Sigmoid colon (tissue), 6 donors: ENCODE measurements at regions not wholly inside any gene's neighbourhood (a gene's known extent, or its start where the extent isn't known, plus 50 kb on each side); places are given as distances from the start of the nearest gene placed in this dataset.

Source experiments
- DNase-seq: peaks from one replicate; pipeline ENCODE4 v3.0.0-alpha.2; 2019
- H3K27ac ChIP-seq, 4 donors: fragments of 200-600 bp; sonication (generic); one replicate each; pipeline ENCODE4 v1.5.1; 2016 to 2019; ENCODE audit warnings: mild to moderate bottlenecking in 1 of 4
- H3K27me3 ChIP-seq, 3 donors: fragments of 200-600 bp; sonication (generic); one replicate each; pipeline ENCODE4 v1.5.1; 2019; ENCODE audit warnings: mild to moderate bottlenecking in 1 of 3
- H3K36me3 ChIP-seq, 4 donors: fragments of 200-600 bp; sonication (generic); one replicate each; pipeline ENCODE4 v1.5.1; 2016 to 2019
- H3K4me1 ChIP-seq, 4 donors: fragments of 200-600 bp; sonication (generic); one replicate each; pipeline ENCODE4 v1.5.1; 2017 to 2019
- H3K4me3 ChIP-seq, 4 donors: fragments of 200-600 bp; sonication (generic); one replicate each; pipeline ENCODE4 v1.5.1; 2017 to 2019; ENCODE audit warnings: mild to moderate bottlenecking in 2 of 4, moderate library complexity in 1 of 4
- H3K9me3 ChIP-seq, 4 donors: fragments of 200-600 bp in 3 of 4; sonication (generic) in 3 of 4; one replicate each; pipeline versions ENCODE4 v1.5.1 to v1.6.1; 2013 to 2019
- EP300 ChIP-seq, 4 donors: sonication (generic); formaldehyde crosslinking; IDR thresholded peaks; one replicate each; pipeline ENCODE4 v1.6.1; 2017; ENCODE audit warnings: antibody characterized with exemption in 4 of 4
- POLR2A ChIP-seq, 2 donors: fragments of 450-650 bp; IDR thresholded peaks; one replicate each; pipeline ENCODE4 v1.6.1; 2016; ENCODE audit warnings: antibody characterized with exemption in 2 of 2, mild to moderate bottlenecking in 2 of 2, moderate library complexity in 2 of 2
- POLR2AphosphoS5 ChIP-seq, 4 donors: sonication (generic); formaldehyde crosslinking; IDR thresholded peaks; one replicate each; pipeline ENCODE4 v1.6.1; 2017; ENCODE audit warnings: antibody characterized with exemption in 4 of 4
- WGBS, 2 donors: extraction: QIAGEN DNeasy Blood & Tissue Kit; methylation state at CpG; one replicate each; pipeline ENCODE4 v1.1.7; 2013; 5-methylcytosine and 5-hydroxymethylcytosine counted together
- intact Hi-C: fragments of 100-400 bp; cut with DNase I; formaldehyde crosslinking; loops from one replicate; pipeline ENCODE4 v1.15.1; 2023
- TF ChIP-seq, protein P1 (sequence below), 4 experiments: fragments of 450-650 bp in 3 of 4; fragments of 200-600 bp in 1 of 4; IDR thresholded peaks; one replicate each; pipeline ENCODE4 v1.5.1; 2016 to 2019; ENCODE audit warnings: antibody characterized with exemption in 4 of 4, mild to moderate bottlenecking in 3 of 4, moderate library complexity in 2 of 4
- donor health status: healthy with polysubstance abuse.
- donor health status: healthy.

- WGBS, 2 donors, result 93 to 96% methylated on average over 5 of the region's 5 CpGs
- no peak overlapping the region for H3K4me3 ChIP-seq
- no peak for DNase-seq
- no peaks in the 10 kb centered on the region for H3K4me1 ChIP-seq
- H3K27me3 ChIP-seq, result no peaks in the 10 kb centered on the region
- intact Hi-C loops, result no loop called here
- no peaks in the 10 kb centered on the region for H3K36me3 ChIP-seq
- no peaks in the 10 kb centered on the region for H3K9me3 ChIP-seq
- TF ChIP-seq POLR2A (IDR thresholded peaks at IDR 0.05) (no peak), EP300 (IDR thresholded peaks at IDR 0.05) (no peak), POLR2AphosphoS5 (IDR thresholded peaks at IDR 0.05) (no peak)
- TF ChIP-seq, protein P1, sequence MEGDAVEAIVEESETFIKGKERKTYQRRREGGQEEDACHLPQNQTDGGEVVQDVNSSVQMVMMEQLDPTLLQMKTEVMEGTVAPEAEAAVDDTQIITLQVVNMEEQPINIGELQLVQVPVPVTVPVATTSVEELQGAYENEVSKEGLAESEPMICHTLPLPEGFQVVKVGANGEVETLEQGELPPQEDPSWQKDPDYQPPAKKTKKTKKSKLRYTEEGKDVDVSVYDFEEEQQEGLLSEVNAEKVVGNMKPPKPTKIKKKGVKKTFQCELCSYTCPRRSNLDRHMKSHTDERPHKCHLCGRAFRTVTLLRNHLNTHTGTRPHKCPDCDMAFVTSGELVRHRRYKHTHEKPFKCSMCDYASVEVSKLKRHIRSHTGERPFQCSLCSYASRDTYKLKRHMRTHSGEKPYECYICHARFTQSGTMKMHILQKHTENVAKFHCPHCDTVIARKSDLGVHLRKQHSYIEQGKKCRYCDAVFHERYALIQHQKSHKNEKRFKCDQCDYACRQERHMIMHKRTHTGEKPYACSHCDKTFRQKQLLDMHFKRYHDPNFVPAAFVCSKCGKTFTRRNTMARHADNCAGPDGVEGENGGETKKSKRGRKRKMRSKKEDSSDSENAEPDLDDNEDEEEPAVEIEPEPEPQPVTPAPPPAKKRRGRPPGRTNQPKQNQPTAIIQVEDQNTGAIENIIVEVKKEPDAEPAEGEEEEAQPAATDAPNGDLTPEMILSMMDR (IDR thresholded peaks at IDR 0.05), result no peak
- H3K27ac ChIP-seq, result no peak overlapping the region
Measured at GRCh38 chr4:24339260-24339659, 245.1 kb downstream of the DHX15 start.

DNA sequence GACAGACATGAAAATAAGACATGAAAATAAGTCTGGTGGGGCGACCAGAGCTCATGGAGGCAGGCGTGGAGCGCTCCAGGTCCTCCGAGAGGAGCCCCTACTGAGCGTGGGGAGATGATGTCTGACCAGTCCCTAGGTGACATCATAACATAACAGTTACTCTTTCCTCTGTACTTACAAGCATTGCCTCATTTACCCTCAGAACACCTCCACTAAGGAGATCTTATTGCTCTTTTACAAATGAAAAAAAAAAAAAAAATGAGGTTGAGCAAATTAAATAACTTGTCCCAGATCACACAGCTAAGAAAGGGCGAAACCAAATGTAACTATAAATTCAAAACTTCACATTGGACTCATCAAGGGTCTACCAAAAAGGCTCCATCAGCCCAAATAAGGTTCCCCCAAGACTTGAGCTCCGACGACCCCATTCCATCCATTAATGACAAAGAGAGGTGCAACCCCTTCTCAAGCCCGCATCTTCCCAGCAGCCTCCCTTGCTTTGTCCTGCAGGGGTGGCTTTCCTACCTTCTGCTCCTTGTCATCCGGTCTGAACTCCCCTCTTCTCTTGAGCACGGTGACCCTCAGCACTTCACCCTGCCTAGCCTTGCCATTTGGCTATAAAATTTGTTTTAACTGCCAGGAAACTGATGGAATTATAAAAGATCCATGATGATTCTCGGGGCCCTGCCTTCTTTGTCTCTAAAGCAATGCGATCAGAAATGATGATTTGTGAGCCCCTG is 246.7 kb downstream of the DHX15 start:
- intact Hi-C loops, result no loop called here
- Histone ChIP-seq H3K27me3 (no peaks in the 10 kb centered on the region), H3K36me3 (no peaks in the 10 kb centered on the region), H3K27ac (no peak overlapping the region), H3K4me3 (no peak overlapping the region), H3K9me3 (no peaks in the 10 kb centered on the region), H3K4me1 (no peaks in the 10 kb centered on the region)
- WGBS, 2 donors, result 89 to 92% methylated on average over 13 of the region's 13 CpGs
- DNase-seq, result no peak
- TF ChIP-seq POLR2A (IDR thresholded peaks at IDR 0.05), result no peak
- TF ChIP-seq, protein P1 (IDR thresholded peaks at IDR 0.05), result no peak
- TF ChIP-seq POLR2AphosphoS5 (IDR thresholded peaks at IDR 0.05), result no peak
- no peak for TF ChIP-seq EP300 (IDR thresholded peaks at IDR 0.05)

GRCh38 chr4:24335616-24336015 is 248.7 kb downstream of the DHX15 start:
- H3K4me1 ChIP-seq, result no peaks in the 10 kb centered on the region
- no peaks in the 10 kb centered on the region for H3K27me3 ChIP-seq
- H3K4me3 ChIP-seq, result no peak overlapping the region
- TF ChIP-seq EP300 (IDR thresholded peaks at IDR 0.05), result no peak
- TF ChIP-seq, protein P1 (IDR thresholded peaks at IDR 0.05), result no peak
- no peak for TF ChIP-seq POLR2AphosphoS5 (IDR thresholded peaks at IDR 0.05)
- TF ChIP-seq POLR2A (IDR thresholded peaks at IDR 0.05), result no peak
- intact Hi-C loops, result no loop called here
- H3K36me3 ChIP-seq, result no peaks in the 10 kb centered on the region
- no peaks in the 10 kb centered on the region for H3K9me3 ChIP-seq
- WGBS, 2 donors, result 92 to 94% methylated on average over 4 of the region's 4 CpGs
- no peak overlapping the region for H3K27ac ChIP-seq
- no peak for DNase-seq

DNA sequence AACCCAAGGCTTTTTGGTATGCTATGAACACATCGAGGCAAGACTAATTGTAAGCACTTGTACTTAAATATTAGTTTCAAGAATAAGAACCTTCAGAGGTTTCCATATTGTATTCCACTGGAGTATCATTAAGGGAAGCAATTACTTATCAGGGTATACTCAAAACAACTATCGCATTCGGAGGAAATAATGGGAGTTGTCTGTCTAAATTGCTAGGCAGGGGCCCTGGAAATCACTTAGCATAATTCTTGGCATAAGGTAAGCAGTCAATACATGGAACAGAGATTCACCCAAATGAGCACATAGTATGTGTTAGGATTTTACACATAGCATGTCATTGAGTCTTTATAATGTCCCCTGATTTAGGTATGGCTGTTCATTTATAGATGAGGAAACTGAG is 249.4 kb downstream of the DHX15 start:
- no peak for DNase-seq
- Histone ChIP-seq H3K27ac (no peak overlapping the region), H3K27me3 (no peaks in the 10 kb centered on the region), H3K9me3 (no peaks in the 10 kb centered on the region), H3K4me3 (no peak overlapping the region), H3K4me1 (no peaks in the 10 kb centered on the region), H3K36me3 (no peaks in the 10 kb centered on the region)
- intact Hi-C loops, result no loop called here
- 91% methylated on average over 3 of the region's 3 CpGs for WGBS, 2 donors
- TF ChIP-seq, protein P1 (IDR thresholded peaks at IDR 0.05), result no peak
- TF ChIP-seq POLR2AphosphoS5 (IDR thresholded peaks at IDR 0.05) (no peak), EP300 (IDR thresholded peaks at IDR 0.05) (no peak)

- no peak overlapping the region for H3K4me3 ChIP-seq
- H3K27me3 ChIP-seq, result no peaks in the 10 kb centered on the region
- DNase-seq, result no peak
- H3K27ac ChIP-seq, result no peak overlapping the region
- H3K4me1 ChIP-seq, result no peaks in the 10 kb centered on the region
- no peaks in the 10 kb centered on the region for H3K36me3 ChIP-seq
- H3K9me3 ChIP-seq, result no peaks in the 10 kb centered on the region
- intact Hi-C loops, result no loop called here
- TF ChIP-seq POLR2AphosphoS5 (IDR thresholded peaks at IDR 0.05), result no peak
- TF ChIP-seq POLR2A (IDR thresholded peaks at IDR 0.05), result no peak
- TF ChIP-seq, protein P1 (IDR thresholded peaks at IDR 0.05), result no peak
- TF ChIP-seq EP300 (IDR thresholded peaks at IDR 0.05), result no peak
Measured at GRCh38 chr4:24330573-24330972, 253.8 kb downstream of the DHX15 start.
